HEK293 (cell line): ENCODE measurements at regions not wholly inside any gene's neighbourhood (a gene's known extent, or its start where the extent isn't known, plus 50 kb on each side); places are given as distances from the start of the nearest gene placed in this dataset.

Source experiments
- CTCF ChIA-PET: fragments of 350-600 bp; formaldehyde crosslinking; extraction: SDS; loops from one replicate; lab custom pipeline; 2021; ENCODE audit warnings: antibody characterized with exemption; lab: Yijun Ruan, JAX
- POLR2A ChIA-PET: fragments of 300-600 bp; formaldehyde crosslinking; extraction: SDS; loops from one replicate; lab custom pipeline; 2020; ENCODE audit warnings: antibody characterized with exemption, inconsistent platforms; lab: Yijun Ruan, JAX
- H3K27ac ChIP-seq: fragments of 200-500 bp; sonication (Bioruptor generic); 2 replicates; pipeline ENCODE4 v1.5.1; 2014; ENCODE audit warnings: low read depth, low read length, control low read depth, inconsistent platforms; ENCODE audit errors: extremely low read depth
- H3K36me3 ChIP-seq, 2 experiments: fragments of 200-500 bp in 1 of 2; sonication (Bioruptor generic) in 1 of 2; 1 replicate in 1 of 2; 2 replicates in 1 of 2; pipeline ENCODE4 v1.5.1; 2014 to 2017; ENCODE audit warnings: inconsistent platforms in 2 of 2, low read length in 2 of 2; ENCODE audit not compliant: control insufficient read depth in 2 of 2, insufficient read depth in 1 of 2
- H3K4me1 ChIP-seq: fragments of 200-500 bp; sonication (Bioruptor generic); 2 replicates; pipeline ENCODE4 v1.5.1; 2014; ENCODE audit warnings: mild to moderate bottlenecking, low read length, inconsistent platforms; ENCODE audit not compliant: control insufficient read depth, insufficient read depth
- H3K4me3 ChIP-seq: 2 replicates; pipeline ENCODE4 v1.5.1; 2011; ENCODE audit warnings: low read depth, mild to moderate bottlenecking, control low read depth, low read length, moderate library complexity
- H3K9me3 ChIP-seq: fragments of 200-500 bp; sonication (Bioruptor generic); 2 replicates; pipeline ENCODE4 v1.5.1; 2014; ENCODE audit warnings: low read depth, low read length, inconsistent platforms; ENCODE audit not compliant: control insufficient read depth, insufficient read depth
- FEZF1 ChIP-seq: fragments of 450-650 bp; formaldehyde crosslinking; IDR thresholded peaks from 2 replicates; pipeline ENCODE4 v1.5.1; 2016; ENCODE audit warnings: missing biosample characterization, missing genetic modification characterization
- OVOL3 ChIP-seq: fragments of 450-650 bp; formaldehyde crosslinking; IDR thresholded peaks from 2 replicates; pipeline ENCODE4 v1.5.1; 2016; ENCODE audit warnings: missing biosample characterization, missing genetic modification characterization
- ZBTB48 ChIP-seq: fragments of 450-650 bp; formaldehyde crosslinking; IDR thresholded peaks from 2 replicates; pipeline ENCODE4 v1.5.1; 2016; ENCODE audit warnings: missing biosample characterization, missing genetic modification characterization
- ZBTB7A ChIP-seq: fragments of 450-650 bp; formaldehyde crosslinking; IDR thresholded peaks from 2 replicates; pipeline ENCODE4 v1.5.1; 2016; ENCODE audit warnings: low read depth, missing biosample characterization, missing genetic modification characterization
- ZNF10 ChIP-seq: fragments of 450-650 bp; formaldehyde crosslinking; IDR thresholded peaks from 2 replicates; pipeline ENCODE4 v1.5.1; 2017; ENCODE audit warnings: missing biosample characterization, missing genetic modification characterization
- ZNF114 ChIP-seq: fragments of 450-650 bp; formaldehyde crosslinking; IDR thresholded peaks from 2 replicates; pipeline ENCODE4 v1.5.0; 2017; ENCODE audit warnings: missing biosample characterization, missing genetic modification characterization
- ZNF19 ChIP-seq: fragments of 450-650 bp; formaldehyde crosslinking; IDR thresholded peaks from 2 replicates; pipeline ENCODE4; 2016; ENCODE audit warnings: missing biosample characterization, missing genetic modification characterization, low read depth
- ZNF221 ChIP-seq: fragments of 450-650 bp; formaldehyde crosslinking; IDR thresholded peaks from 2 replicates; pipeline ENCODE4 v1.5.1; 2017; ENCODE audit warnings: missing biosample characterization, missing genetic modification characterization, borderline replicate concordance
- ZNF24 ChIP-seq: fragments of 450-650 bp; formaldehyde crosslinking; IDR thresholded peaks from 2 replicates; pipeline ENCODE4 v1.5.1; 2016; ENCODE audit warnings: missing biosample characterization, missing genetic modification characterization
- ZNF311 ChIP-seq: fragments of 450-650 bp; formaldehyde crosslinking; IDR thresholded peaks from 2 replicates; pipeline ENCODE4 v1.5.1; 2017; ENCODE audit warnings: missing biosample characterization, missing genetic modification characterization, borderline replicate concordance
- ZNF423 ChIP-seq: fragments of 450-650 bp; formaldehyde crosslinking; IDR thresholded peaks from 2 replicates; pipeline ENCODE4 v1.5.1; 2016; ENCODE audit warnings: missing biosample characterization, missing genetic modification characterization
- ZNF521 ChIP-seq: fragments of 450-650 bp; formaldehyde crosslinking; IDR thresholded peaks from 2 replicates; pipeline ENCODE4 v1.5.1; 2017; ENCODE audit warnings: missing biosample characterization, mild to moderate bottlenecking, missing genetic modification characterization
- ZNF571 ChIP-seq: fragments of 450-650 bp; formaldehyde crosslinking; IDR thresholded peaks from 2 replicates; pipeline ENCODE4 v1.5.0; 2017; ENCODE audit warnings: missing biosample characterization, missing genetic modification characterization
- ZNF585B ChIP-seq: fragments of 450-650 bp; formaldehyde crosslinking; IDR thresholded peaks from 2 replicates; pipeline ENCODE4 v1.5.1; 2016; ENCODE audit warnings: missing biosample characterization, missing genetic modification characterization
- ZNF621 ChIP-seq: fragments of 450-650 bp; formaldehyde crosslinking; IDR thresholded peaks from 2 replicates; pipeline ENCODE4 v1.5.1; 2017; ENCODE audit warnings: missing biosample characterization, missing genetic modification characterization
- ZNF623 ChIP-seq: fragments of 450-650 bp; formaldehyde crosslinking; IDR thresholded peaks from 2 replicates; pipeline ENCODE4 v1.5.1; 2016; ENCODE audit warnings: missing biosample characterization, missing genetic modification characterization
- ZNF654 ChIP-seq: fragments of 450-650 bp; formaldehyde crosslinking; IDR thresholded peaks from 2 replicates; pipeline ENCODE4 v1.5.1; 2016; ENCODE audit warnings: low read depth, missing biosample characterization, missing genetic modification characterization
- ZNF701 ChIP-seq: fragments of 450-650 bp; formaldehyde crosslinking; IDR thresholded peaks from 2 replicates; pipeline ENCODE4 v1.5.1; 2016; ENCODE audit warnings: missing biosample characterization, missing genetic modification characterization
- ZNF776 ChIP-seq: fragments of 450-650 bp; formaldehyde crosslinking; IDR thresholded peaks from 2 replicates; pipeline ENCODE4 v1.5.0; 2017; ENCODE audit warnings: missing biosample characterization, missing genetic modification characterization, borderline replicate concordance
- TF ChIP-seq, protein P1 (sequence below): fragments of 450-650 bp; formaldehyde crosslinking; IDR thresholded peaks from 2 replicates; pipeline ENCODE4 v1.5.0; 2017; ENCODE audit warnings: missing biosample characterization, missing genetic modification characterization, borderline replicate concordance
- TF ChIP-seq, protein P2 (sequence below): fragments of 450-650 bp; formaldehyde crosslinking; IDR thresholded peaks from 2 replicates; pipeline ENCODE4 v1.5.1; 2016; ENCODE audit warnings: missing biosample characterization, missing genetic modification characterization
- TF ChIP-seq, protein P3 (sequence below): fragments of 450-650 bp; formaldehyde crosslinking; IDR thresholded peaks from 2 replicates; pipeline ENCODE4 v1.5.1; 2016; ENCODE audit warnings: missing biosample characterization, missing genetic modification characterization
- TF ChIP-seq, protein P4 (sequence below): fragments of 450-650 bp; formaldehyde crosslinking; IDR thresholded peaks from 2 replicates; pipeline ENCODE4 v1.5.1; 2016; ENCODE audit warnings: missing biosample characterization, missing genetic modification characterization
- TF ChIP-seq, protein P5 (sequence below): fragments of 450-650 bp; formaldehyde crosslinking; IDR thresholded peaks from 2 replicates; pipeline ENCODE4 v1.5.1; 2016; ENCODE audit warnings: missing biosample characterization, missing genetic modification characterization
- TF ChIP-seq, protein P6 (sequence below): sonication (generic); formaldehyde crosslinking; IDR thresholded peaks from 2 replicates; pipeline ENCODE4 v1.8.1; 2022; ENCODE audit warnings: mild to moderate bottlenecking, moderate library complexity, missing genetic modification reagents

DNA sequence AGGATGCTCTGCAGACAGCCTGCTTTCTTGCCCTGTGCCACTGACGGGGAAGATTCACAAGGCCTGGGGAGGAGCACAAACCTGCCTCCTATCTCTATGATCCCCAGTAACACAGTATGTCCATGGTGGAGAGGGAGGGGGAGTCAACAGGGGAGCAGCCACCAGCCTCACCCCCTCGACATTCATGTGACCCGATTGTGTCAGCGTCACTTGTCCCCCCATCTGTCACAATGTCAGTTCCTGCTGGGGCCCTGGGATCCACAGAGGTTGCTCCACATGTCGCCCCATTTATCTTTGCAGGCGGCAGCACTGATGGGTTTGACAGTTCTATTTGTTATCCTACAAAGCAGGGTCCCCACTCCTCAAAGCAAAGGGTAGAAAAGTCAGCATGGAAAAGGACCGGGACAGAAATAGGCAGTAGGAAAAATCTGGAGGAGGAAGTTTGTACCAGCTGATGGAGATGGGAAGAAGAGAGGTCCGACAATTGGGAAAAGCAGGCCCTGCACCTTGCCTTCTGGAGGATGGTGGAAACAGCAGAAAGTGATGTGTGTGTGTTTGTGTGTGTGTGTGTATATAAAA lies 130.9 kb downstream of the SEC16B start:
- Histone ChIP-seq H3K4me3 (no peak overlapping the region), H3K36me3 (no peaks in the 10 kb centered on the region), H3K4me1 (no peaks in the 10 kb centered on the region)
- POLR2A ChIA-PET: no interaction called here
- TF ChIP-seq ZNF221 (tag by site-specific recombination): no peak
- TF ChIP-seq, protein P1, sequence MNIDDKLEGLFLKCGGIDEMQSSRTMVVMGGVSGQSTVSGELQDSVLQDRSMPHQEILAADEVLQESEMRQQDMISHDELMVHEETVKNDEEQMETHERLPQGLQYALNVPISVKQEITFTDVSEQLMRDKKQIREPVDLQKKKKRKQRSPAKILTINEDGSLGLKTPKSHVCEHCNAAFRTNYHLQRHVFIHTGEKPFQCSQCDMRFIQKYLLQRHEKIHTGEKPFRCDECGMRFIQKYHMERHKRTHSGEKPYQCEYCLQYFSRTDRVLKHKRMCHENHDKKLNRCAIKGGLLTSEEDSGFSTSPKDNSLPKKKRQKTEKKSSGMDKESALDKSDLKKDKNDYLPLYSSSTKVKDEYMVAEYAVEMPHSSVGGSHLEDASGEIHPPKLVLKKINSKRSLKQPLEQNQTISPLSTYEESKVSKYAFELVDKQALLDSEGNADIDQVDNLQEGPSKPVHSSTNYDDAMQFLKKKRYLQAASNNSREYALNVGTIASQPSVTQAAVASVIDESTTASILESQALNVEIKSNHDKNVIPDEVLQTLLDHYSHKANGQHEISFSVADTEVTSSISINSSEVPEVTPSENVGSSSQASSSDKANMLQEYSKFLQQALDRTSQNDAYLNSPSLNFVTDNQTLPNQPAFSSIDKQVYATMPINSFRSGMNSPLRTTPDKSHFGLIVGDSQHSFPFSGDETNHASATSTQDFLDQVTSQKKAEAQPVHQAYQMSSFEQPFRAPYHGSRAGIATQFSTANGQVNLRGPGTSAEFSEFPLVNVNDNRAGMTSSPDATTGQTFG (tag by site-specific recombination): no peak
- TF ChIP-seq ZNF621 (tag by site-specific recombination): no peak
- TF ChIP-seq ZNF423 (tag by site-specific recombination): no peak
- TF ChIP-seq, protein P2, sequence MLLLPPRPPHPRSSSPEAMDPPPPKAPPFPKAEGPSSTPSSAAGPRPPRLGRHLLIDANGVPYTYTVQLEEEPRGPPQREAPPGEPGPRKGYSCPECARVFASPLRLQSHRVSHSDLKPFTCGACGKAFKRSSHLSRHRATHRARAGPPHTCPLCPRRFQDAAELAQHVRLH (tag by site-specific recombination): no peak
- TF ChIP-seq ZNF776 (tag by site-specific recombination): no peak
- TF ChIP-seq, all 188 proteins: peak for 0
- H3K27ac ChIP-seq: no peak overlapping the region
- no peaks in the 10 kb centered on the region for H3K9me3 ChIP-seq
- CTCF ChIA-PET: no interaction called here

DNA sequence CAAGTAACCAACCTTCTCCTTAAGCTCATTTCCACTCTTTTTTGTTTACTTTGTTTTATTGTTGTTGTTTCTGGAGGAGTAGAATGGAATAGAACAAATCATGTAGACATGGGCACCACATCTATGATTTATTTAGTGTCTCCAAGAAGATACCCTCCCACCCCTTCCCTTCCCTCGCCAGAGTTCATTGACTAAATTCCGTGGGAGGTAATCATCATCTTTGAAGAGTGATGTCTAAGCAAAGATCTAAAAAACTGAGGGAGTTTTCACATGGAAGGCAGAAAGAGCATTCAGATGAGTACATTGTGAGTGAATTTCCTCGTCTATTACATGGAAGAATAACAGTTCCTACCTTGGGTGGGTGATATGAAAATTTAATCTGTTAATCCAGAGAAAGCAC lies 136.2 kb downstream of the SEC16B start:
- no peaks in the 10 kb centered on the region for H3K4me1 ChIP-seq
- H3K36me3 ChIP-seq: no peaks in the 10 kb centered on the region
- H3K4me3 ChIP-seq: no peak overlapping the region
- TF ChIP-seq ZNF623 (tag by site-specific recombination) (no peak), ZNF10 (no peak), FEZF1 (tag by site-specific recombination) (no peak), ZNF654 (no peak), ZNF521 (tag by site-specific recombination) (no peak), ZNF19 (tag by site-specific recombination) (no peak), ZNF114 (no peak), ZNF24 (tag by site-specific recombination) (no peak), ZNF701 (tag by site-specific recombination) (no peak), ZNF585B (no peak), ZNF571 (no peak), ZNF311 (tag by site-specific recombination) (no peak), ZBTB48 (tag by site-specific recombination) (no peak), OVOL3 (tag by site-specific recombination) (no peak), ZBTB7A (tag by site-specific recombination) (no peak)
- TF ChIP-seq, protein P3, sequence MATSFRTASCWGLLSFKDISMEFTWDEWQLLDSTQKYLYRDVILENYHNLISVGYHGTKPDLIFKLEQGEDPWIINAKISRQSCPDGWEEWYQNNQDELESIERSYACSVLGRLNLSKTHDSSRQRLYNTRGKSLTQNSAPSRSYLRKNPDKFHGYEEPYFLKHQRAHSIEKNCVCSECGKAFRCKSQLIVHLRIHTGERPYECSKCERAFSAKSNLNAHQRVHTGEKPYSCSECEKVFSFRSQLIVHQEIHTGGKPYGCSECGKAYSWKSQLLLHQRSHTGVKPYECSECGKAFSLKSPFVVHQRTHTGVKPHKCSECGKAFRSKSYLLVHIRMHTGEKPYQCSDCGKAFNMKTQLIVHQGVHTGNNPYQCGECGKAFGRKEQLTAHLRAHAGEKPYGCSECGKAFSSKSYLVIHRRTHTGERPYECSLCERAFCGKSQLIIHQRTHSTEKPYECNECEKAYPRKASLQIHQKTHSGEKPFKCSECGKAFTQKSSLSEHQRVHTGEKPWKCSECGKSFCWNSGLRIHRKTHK (tag by site-specific recombination): no peak
- TF ChIP-seq, protein P4, sequence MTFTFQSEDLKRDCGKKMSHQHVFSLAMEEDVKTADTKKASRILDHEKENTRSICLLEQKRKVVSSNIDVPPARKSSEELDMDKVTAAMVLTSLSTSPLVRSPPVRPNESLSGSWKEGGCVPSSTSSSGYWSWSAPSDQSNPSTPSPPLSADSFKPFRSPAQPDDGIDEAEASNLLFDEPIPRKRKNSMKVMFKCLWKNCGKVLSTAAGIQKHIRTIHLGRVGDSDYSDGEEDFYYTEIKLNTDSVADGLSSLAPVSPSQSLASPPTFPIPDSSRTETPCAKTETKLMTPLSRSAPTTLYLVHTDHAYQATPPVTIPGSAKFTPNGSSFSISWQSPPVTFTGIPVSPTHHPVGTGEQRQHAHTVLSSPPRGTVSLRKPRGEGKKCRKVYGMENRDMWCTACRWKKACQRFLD (tag by site-specific recombination): no peak
- TF ChIP-seq, protein P5, sequence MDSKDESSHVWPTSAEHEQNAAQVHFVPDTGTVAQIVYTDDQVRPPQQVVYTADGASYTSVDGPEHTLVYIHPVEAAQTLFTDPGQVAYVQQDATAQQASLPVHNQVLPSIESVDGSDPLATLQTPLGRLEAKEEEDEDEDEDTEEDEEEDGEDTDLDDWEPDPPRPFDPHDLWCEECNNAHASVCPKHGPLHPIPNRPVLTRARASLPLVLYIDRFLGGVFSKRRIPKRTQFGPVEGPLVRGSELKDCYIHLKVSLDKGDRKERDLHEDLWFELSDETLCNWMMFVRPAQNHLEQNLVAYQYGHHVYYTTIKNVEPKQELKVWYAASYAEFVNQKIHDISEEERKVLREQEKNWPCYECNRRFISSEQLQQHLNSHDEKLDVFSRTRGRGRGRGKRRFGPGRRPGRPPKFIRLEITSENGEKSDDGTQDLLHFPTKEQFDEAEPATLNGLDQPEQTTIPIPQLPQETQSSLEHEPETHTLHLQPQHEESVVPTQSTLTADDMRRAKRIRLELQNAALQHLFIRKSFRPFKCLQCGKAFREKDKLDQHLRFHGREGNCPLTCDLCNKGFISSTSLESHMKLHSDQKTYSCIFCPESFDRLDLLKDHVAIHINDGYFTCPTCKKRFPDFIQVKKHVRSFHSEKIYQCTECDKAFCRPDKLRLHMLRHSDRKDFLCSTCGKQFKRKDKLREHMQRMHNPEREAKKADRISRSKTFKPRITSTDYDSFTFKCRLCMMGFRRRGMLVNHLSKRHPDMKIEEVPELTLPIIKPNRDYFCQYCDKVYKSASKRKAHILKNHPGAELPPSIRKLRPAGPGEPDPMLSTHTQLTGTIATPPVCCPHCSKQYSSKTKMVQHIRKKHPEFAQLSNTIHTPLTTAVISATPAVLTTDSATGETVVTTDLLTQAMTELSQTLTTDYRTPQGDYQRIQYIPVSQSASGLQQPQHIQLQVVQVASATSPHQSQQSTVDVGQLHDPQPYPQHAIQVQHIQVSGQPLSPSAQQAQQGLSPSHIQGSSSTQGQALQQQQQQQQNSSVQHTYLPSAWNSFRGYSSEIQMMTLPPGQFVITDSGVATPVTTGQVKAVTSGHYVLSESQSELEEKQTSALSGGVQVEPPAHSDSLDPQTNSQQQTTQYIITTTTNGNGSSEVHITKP (tag by site-specific recombination): no peak
- TF ChIP-seq, protein P6, sequence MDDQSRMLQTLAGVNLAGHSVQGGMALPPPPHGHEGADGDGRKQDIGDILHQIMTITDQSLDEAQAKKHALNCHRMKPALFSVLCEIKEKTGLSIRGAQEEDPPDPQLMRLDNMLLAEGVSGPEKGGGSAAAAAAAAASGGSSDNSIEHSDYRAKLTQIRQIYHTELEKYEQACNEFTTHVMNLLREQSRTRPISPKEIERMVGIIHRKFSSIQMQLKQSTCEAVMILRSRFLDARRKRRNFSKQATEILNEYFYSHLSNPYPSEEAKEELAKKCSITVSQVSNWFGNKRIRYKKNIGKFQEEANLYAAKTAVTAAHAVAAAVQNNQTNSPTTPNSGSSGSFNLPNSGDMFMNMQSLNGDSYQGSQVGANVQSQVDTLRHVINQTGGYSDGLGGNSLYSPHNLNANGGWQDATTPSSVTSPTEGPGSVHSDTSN (CRISPR knock-in tag): no peak
- TF ChIP-seq, all 188 proteins: peak for 0
- ChIA-PET POLR2A (no interaction called here), CTCF (interaction anchor here (0.5 kb wide), 1 partner anchor 884 kb away, joined by 3 read pairs; no protein-coding TSS in a partner anchor)
- no peak overlapping the region for H3K27ac ChIP-seq
- H3K9me3 ChIP-seq: no peaks in the 10 kb centered on the region
